ENCODE measurements at regions not wholly inside any gene's neighbourhood (a gene's known extent, or its start where the extent isn't known, plus 50 kb on each side); places are given as distances from the start of the nearest gene placed in this dataset.

DNA sequence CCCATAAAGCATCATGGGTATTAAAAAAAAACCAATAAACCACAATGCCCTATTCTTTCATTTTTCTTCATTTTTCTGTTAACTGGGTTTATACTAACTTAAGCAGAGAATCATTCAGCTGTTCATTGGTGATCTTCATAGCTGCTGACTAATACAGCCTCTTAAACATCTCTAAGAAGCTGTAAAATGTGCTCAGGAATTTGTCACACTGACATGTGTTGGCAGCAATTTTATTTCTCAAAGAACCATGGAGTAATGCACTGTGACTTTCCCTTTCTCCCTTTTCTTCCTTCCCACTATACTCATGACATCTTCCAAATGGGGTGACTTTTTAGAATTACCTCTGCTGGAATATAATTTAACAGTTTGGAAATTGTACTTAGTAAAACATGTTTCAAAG lies 315.4 kb downstream of the ANTXR2 start:
- TF ChIP-seq, protein P1, sequence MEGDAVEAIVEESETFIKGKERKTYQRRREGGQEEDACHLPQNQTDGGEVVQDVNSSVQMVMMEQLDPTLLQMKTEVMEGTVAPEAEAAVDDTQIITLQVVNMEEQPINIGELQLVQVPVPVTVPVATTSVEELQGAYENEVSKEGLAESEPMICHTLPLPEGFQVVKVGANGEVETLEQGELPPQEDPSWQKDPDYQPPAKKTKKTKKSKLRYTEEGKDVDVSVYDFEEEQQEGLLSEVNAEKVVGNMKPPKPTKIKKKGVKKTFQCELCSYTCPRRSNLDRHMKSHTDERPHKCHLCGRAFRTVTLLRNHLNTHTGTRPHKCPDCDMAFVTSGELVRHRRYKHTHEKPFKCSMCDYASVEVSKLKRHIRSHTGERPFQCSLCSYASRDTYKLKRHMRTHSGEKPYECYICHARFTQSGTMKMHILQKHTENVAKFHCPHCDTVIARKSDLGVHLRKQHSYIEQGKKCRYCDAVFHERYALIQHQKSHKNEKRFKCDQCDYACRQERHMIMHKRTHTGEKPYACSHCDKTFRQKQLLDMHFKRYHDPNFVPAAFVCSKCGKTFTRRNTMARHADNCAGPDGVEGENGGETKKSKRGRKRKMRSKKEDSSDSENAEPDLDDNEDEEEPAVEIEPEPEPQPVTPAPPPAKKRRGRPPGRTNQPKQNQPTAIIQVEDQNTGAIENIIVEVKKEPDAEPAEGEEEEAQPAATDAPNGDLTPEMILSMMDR (IDR thresholded peaks at IDR 0.05; ENCODE audit: low read length) = no peak
- TF ChIP-seq EZH2 (IDR thresholded peaks at IDR 0.05; ENCODE audit: borderline replicate concordance, low read length) = no peak
